ENCODE measurements at regions not wholly inside any gene's neighbourhood (a gene's known extent, or its start where the extent isn't known, plus 50 kb on each side); places are given as distances from the start of the nearest gene placed in this dataset.
"Not testable (repeated sequence)": the region's sequence is repeated elsewhere in the genome, so short reads cannot be mapped to it uniquely, and the experiment has no call there.

- not testable (repeated sequence) for TF ChIP-seq POLR2A (IDR thresholded peaks at IDR 0.05)
- TF ChIP-seq, protein P1, sequence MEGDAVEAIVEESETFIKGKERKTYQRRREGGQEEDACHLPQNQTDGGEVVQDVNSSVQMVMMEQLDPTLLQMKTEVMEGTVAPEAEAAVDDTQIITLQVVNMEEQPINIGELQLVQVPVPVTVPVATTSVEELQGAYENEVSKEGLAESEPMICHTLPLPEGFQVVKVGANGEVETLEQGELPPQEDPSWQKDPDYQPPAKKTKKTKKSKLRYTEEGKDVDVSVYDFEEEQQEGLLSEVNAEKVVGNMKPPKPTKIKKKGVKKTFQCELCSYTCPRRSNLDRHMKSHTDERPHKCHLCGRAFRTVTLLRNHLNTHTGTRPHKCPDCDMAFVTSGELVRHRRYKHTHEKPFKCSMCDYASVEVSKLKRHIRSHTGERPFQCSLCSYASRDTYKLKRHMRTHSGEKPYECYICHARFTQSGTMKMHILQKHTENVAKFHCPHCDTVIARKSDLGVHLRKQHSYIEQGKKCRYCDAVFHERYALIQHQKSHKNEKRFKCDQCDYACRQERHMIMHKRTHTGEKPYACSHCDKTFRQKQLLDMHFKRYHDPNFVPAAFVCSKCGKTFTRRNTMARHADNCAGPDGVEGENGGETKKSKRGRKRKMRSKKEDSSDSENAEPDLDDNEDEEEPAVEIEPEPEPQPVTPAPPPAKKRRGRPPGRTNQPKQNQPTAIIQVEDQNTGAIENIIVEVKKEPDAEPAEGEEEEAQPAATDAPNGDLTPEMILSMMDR (IDR thresholded peaks at IDR 0.05): not testable (repeated sequence)
These were observed 76.4 kb upstream of the COBL start for GRCh38 chr7:51393003-51393402.

All from lower leg skin (tissue), 3 donors.